K562 (cell line): ENCODE measurements at regions not wholly inside any gene's neighbourhood (a gene's known extent, or its start where the extent isn't known, plus 50 kb on each side); places are given as distances from the start of the nearest gene placed in this dataset.
"Not testable (repeated sequence)": the region's sequence is repeated elsewhere in the genome, so short reads cannot be mapped to it uniquely, and the experiment has no call there.

Experiments used
- ASH1L ChIP-seq: fragments of 450-650 bp; IDR thresholded peaks from 2 replicates; pipeline ENCODE4 v1.6.1; 2018; ENCODE audit warnings: borderline replicate concordance, mild to moderate bottlenecking, low read depth; ENCODE audit not compliant: partially characterized antibody
- CTCF ChIP-seq, 3 experiments: IDR thresholded peaks in 2 of 3; conservative IDR thresholded peaks in 1 of 3; 2 replicates each; pipeline ENCODE4 v1.5.1; 2011 to 2012; ENCODE audit warnings: low read length in 3 of 3, mild to moderate bottlenecking in 3 of 3, control low read depth in 2 of 3, improper control_type of control experiment in 1 of 3, inconsistent platforms in 1 of 3, low read depth in 1 of 3, mixed read lengths in 1 of 3, moderate library complexity in 1 of 3; ENCODE audit not compliant: insufficient read depth in 2 of 3
- ETV6 ChIP-seq, 3 experiments: fragments of 150-350 bp in 1 of 3; sonication (generic) in 1 of 3; formaldehyde crosslinking in 1 of 3; IDR thresholded peaks; 2 replicates each; pipeline versions ENCODE4 v1.6.1 to v1.8.0; 2014 to 2022; ENCODE audit warnings: borderline replicate concordance in 2 of 3, low read depth in 2 of 3, antibody characterized with exemption in 1 of 3, low read length in 1 of 3, mild to moderate bottlenecking in 1 of 3, missing genetic modification reagents in 1 of 3
- FOXP1 ChIP-seq: sonication (generic); formaldehyde crosslinking; IDR thresholded peaks from 2 replicates; pipeline ENCODE4 v1.8.0; 2022; ENCODE audit warnings: mild to moderate bottlenecking, missing genetic modification reagents
- MAX ChIP-seq: sonication (generic); formaldehyde crosslinking; IDR thresholded peaks from 2 replicates; pipeline ENCODE4 v1.9.0; 2022; ENCODE audit warnings: mild to moderate bottlenecking, missing genetic modification reagents
- NCOA2 ChIP-seq, 2 experiments: fragments of 450-650 bp; IDR thresholded peaks; 2 replicates each; pipeline ENCODE4 v1.6.1; 2018; ENCODE audit warnings: mild to moderate bottlenecking in 2 of 2, moderate library complexity in 1 of 2; ENCODE audit not compliant: partially characterized antibody in 2 of 2
- SPI1 ChIP-seq: IDR thresholded peaks from 2 replicates; pipeline ENCODE4 v1.6.1; 2011; ENCODE audit warnings: low read depth, low read length, control low read depth, borderline replicate concordance
- ZBED1 ChIP-seq: IDR thresholded peaks from 2 replicates; pipeline ENCODE4 v1.6.1; 2014
- ZNF121 ChIP-seq: sonication (generic); formaldehyde crosslinking; conservative IDR thresholded peaks from 2 replicates; pipeline ENCODE4 v1.8.0; 2022; ENCODE audit warnings: missing genetic modification reagents
- ZNF133 ChIP-seq: fragments of 250-450 bp; sonication (Bioruptor Pico); IDR thresholded peaks from 2 replicates; pipeline ENCODE4 v1.4.0; 2020; ENCODE audit warnings: mild to moderate bottlenecking
- ZNF143 ChIP-seq: sonication (generic); formaldehyde crosslinking; IDR thresholded peaks from 2 replicates; pipeline ENCODE4 v1.9.0; 2022; ENCODE audit warnings: mild to moderate bottlenecking, missing genetic modification reagents
- ZNF263 ChIP-seq: sonication (generic); formaldehyde crosslinking; IDR thresholded peaks from 2 replicates; pipeline ENCODE4 v1.8.0; 2022; ENCODE audit warnings: mild to moderate bottlenecking, missing genetic modification reagents, borderline replicate concordance
- TF ChIP-seq, protein P1 (sequence below): fragments of 450-650 bp; IDR thresholded peaks from 2 replicates; pipeline ENCODE4 v1.6.1; 2016

DNA sequence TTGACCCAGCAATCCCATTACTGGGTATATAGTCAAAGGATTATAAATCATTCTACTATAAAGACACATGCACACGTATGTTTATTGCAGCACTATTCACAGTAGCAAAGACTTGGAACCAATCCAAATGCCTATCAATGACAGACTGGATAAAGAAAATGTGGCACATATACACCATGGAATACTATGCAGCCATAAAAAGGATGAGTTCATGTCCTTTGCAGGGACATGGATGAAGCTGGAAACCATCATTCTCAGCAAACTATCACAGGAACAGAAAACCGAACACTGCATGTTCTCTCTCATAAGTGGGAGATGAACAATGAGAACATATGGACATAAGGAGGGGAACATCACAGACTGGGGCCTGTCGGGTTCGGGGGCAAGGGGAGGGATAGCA is 140.3 kb upstream of the OSMR start:
- TF ChIP-seq CTCF (IDR thresholded peaks at IDR 0.05 in 2 of 3, conservative IDR thresholded peaks at IDR 0.05 in 1 of 3; ENCODE audit: insufficient read depth in 2 of 3, low read depth in 1 of 3, low read length in 3 of 3); NCOA2 (IDR thresholded peaks at IDR 0.05; ENCODE audit: partially characterized antibody in 2 of 2); ZNF143 (CRISPR knock-in tag); MAX (CRISPR knock-in tag); ZBED1; FOXP1 (CRISPR knock-in tag); ZNF121; SPI1; ZNF133 (CRISPR knock-in tag); ASH1L; ETV6 (IDR thresholded peaks at IDR 0.05; ENCODE audit: borderline replicate concordance in 1 of 2, low read depth in 2 of 2, low read length in 1 of 2); ETV6 (CRISPR knock-in tag; IDR thresholded peaks at IDR 0.05; ENCODE audit: borderline replicate concordance); ZNF263: not testable (repeated sequence)
- TF ChIP-seq, protein P1, sequence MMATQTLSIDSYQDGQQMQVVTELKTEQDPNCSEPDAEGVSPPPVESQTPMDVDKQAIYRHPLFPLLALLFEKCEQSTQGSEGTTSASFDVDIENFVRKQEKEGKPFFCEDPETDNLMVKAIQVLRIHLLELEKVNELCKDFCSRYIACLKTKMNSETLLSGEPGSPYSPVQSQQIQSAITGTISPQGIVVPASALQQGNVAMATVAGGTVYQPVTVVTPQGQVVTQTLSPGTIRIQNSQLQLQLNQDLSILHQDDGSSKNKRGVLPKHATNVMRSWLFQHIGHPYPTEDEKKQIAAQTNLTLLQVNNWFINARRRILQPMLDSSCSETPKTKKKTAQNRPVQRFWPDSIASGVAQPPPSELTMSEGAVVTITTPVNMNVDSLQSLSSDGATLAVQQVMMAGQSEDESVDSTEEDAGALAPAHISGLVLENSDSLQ: not testable (repeated sequence)
